Type B pancreatic cell (in vitro differentiated cells): ENCODE measurements at regions not wholly inside any gene's neighbourhood (a gene's known extent, or its start where the extent isn't known, plus 50 kb on each side); places are given as distances from the start of the nearest gene placed in this dataset.

Experiments used
- DNase-seq: peaks from one replicate; pipeline ENCODE4 v3.0.0; 2021; ENCODE audit warnings: mixed read lengths; ENCODE audit not compliant: unreplicated experiment; ENCODE audit errors: extremely low spot score
- H3K27ac Mint-ChIP-seq: 2 replicates; pipeline ENCODE4 v1.8.0; 2021; ENCODE audit warnings: mild to moderate bottlenecking, mixed read lengths
- H3K27me3 Mint-ChIP-seq: 2 replicates; pipeline ENCODE4 v1.8.0; 2021; ENCODE audit warnings: mixed read lengths
- H3K36me3 Mint-ChIP-seq: 2 replicates; pipeline ENCODE4 v1.8.0; 2021; ENCODE audit warnings: mixed read lengths
- H3K4me1 Mint-ChIP-seq: one replicate; pipeline ENCODE4 v1.8.0; 2021; ENCODE audit warnings: mixed read lengths; ENCODE audit not compliant: unreplicated experiment
- H3K4me3 Mint-ChIP-seq: 2 replicates; pipeline ENCODE4 v1.8.0; 2021; ENCODE audit warnings: mild to moderate bottlenecking, mixed read lengths
- H3K9me3 Mint-ChIP-seq: 2 replicates; pipeline ENCODE4 v1.8.0; 2021; ENCODE audit warnings: mixed read lengths
- CTCF ChIP-seq: fragments of 200-600 bp; sonication (generic); conservative IDR thresholded peaks from 2 replicates; pipeline ENCODE4 v1.5.0; 2021; ENCODE audit warnings: antibody characterized with exemption, mild to moderate bottlenecking

- H3K4me1 Mint-ChIP-seq, result no peaks in the 10 kb centered on the region
- no peak for TF ChIP-seq CTCF
- no peak for DNase-seq
- no peak overlapping the region for H3K27ac Mint-ChIP-seq
- peaks cover 10% of the 10 kb centered on the region for H3K27me3 Mint-ChIP-seq
- H3K4me3 Mint-ChIP-seq, result no peak overlapping the region
- H3K36me3 Mint-ChIP-seq, result no peaks in the 10 kb centered on the region
- H3K9me3 Mint-ChIP-seq, result no peaks in the 10 kb centered on the region
Measured at GRCh38 chr10:118403967-118404366, 61.8 kb upstream of the FAM204A start.

GRCh38 chr10:118401708-118402193, 59.6 kb upstream of the FAM204A start:
- no peak for DNase-seq
- no peaks in the 10 kb centered on the region for H3K9me3 Mint-ChIP-seq
- no peak for TF ChIP-seq CTCF
- H3K27me3 Mint-ChIP-seq, result peaks cover 17% of the 10 kb centered on the region
- no peaks in the 10 kb centered on the region for H3K4me1 Mint-ChIP-seq
- H3K4me3 Mint-ChIP-seq, result no peak overlapping the region
- H3K36me3 Mint-ChIP-seq, result no peaks in the 10 kb centered on the region
- H3K27ac Mint-ChIP-seq, result no peak overlapping the region

GRCh38 chr10:118397391-118397790, 55.3 kb upstream of the FAM204A start:
- H3K27ac Mint-ChIP-seq, result no peak overlapping the region
- peaks cover 20% of the 10 kb centered on the region for H3K4me1 Mint-ChIP-seq
- no peak overlapping the region for H3K4me3 Mint-ChIP-seq
- H3K27me3 Mint-ChIP-seq, result peaks cover 18% of the 10 kb centered on the region
- H3K9me3 Mint-ChIP-seq, result no peaks in the 10 kb centered on the region
- no peak for TF ChIP-seq CTCF
- no peak for DNase-seq
- no peaks in the 10 kb centered on the region for H3K36me3 Mint-ChIP-seq

DNA sequence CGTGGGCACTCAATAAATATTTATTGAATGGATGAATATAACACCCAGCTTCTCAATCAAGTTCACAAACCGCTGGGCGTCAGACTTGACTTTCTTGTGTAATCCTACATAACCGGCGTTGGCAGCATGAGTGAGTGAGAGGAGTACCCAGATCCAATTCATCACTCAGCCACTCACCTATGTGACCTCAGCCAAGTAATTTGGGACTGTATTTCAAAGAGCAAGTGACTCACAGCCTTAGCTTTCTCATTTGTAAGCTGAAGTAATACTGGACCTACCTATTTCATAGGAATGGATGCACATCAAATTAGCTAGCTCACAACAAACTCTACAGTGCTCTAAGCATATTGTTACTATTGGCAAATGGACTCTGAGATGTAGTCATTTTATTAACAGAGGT, 53.8 kb upstream of the FAM204A start:
- H3K4me3 Mint-ChIP-seq, result no peak overlapping the region
- H3K27ac Mint-ChIP-seq, result no peak overlapping the region
- no peaks in the 10 kb centered on the region for H3K9me3 Mint-ChIP-seq
- no peaks in the 10 kb centered on the region for H3K36me3 Mint-ChIP-seq
- H3K27me3 Mint-ChIP-seq, result peaks cover 23% of the 10 kb centered on the region
- no peak for DNase-seq
- H3K4me1 Mint-ChIP-seq, result peaks cover 20% of the 10 kb centered on the region
- no peak for TF ChIP-seq CTCF

DNA sequence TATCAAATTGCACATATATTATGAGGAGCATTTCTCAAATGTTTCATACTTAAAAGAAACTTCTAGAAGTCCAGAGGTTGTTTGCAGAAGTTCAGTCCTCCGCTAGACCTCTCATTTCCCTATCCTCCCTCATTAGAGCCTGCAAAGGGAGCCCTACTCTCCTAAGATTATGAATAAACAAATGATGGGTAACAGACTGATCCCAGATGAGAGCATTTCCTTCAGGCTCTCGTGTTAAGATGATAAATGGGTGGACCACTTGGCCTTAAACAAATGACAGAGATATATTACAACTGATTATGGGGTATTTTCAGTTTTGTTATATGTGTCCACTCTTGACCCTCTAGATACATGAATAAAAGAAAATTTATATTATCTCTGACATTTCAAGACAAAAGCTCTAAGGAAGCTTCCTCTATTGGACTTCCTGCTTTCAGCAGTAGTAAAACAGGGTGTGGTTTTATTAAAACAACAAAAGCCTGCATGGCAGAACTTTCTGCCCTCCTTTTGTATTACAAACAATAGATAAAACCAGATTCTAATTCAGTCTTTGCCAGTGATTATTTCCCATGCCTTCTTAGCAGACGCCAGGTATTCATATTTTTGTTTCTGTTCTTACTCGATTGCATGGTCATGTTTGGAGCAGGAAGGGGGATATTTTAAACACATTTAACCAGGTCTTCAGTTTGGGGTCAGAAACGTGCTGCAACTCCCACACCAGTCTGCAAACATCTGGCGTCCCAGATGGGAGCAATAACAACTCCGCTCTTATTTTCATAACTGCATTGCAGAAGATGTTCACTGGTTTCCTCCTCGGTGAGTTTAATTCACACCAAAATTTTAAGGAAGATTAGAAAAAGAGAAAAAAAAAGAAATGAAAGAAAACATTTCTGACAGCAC, 52.4 kb upstream of the FAM204A start:
- H3K9me3 Mint-ChIP-seq, result no peaks in the 10 kb centered on the region
- peak overlapping the region; percentile 69 for H3K27ac Mint-ChIP-seq
- no peak for DNase-seq
- TF ChIP-seq CTCF, result no peak
- peaks cover 20% of the 10 kb centered on the region for H3K4me1 Mint-ChIP-seq
- no peaks in the 10 kb centered on the region for H3K36me3 Mint-ChIP-seq
- peaks cover 25% of the 10 kb centered on the region for H3K27me3 Mint-ChIP-seq
- peak overlapping the region; percentile 17 for H3K4me3 Mint-ChIP-seq
